ENCODE measurements at regions not wholly inside any gene's neighbourhood (a gene's known extent, or its start where the extent isn't known, plus 50 kb on each side); places are given as distances from the start of the nearest gene placed in this dataset.

DNA sequence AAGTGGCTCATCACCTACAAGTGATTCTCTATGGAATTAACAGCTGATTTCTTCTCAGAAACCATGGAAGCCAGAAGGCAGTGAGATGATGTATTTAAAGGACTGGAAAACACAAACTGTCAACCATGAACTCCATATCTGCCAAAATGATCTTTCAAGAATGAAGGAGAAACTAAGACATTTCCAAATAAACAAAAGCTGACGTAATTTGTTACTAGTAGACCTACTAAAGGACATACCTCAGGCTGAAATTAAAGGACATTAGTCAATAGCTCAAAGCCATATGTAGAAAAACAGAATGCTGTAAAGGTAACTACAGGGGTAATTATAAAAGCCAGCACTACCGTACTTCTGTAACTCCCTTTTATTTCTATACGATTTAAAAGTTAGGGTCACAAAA is 129.4 kb upstream of the TMEM45B start (continued):
- TF ChIP-seq TARDBP (IDR thresholded peaks at IDR 0.05; ENCODE audit: borderline replicate concordance) (no peak), POLR2AphosphoS2 (IDR thresholded peaks at IDR 0.05; ENCODE audit: low read depth, low read length) (no peak), NFYA (IDR thresholded peaks at IDR 0.05; ENCODE audit: borderline replicate concordance, low read depth, low read length) (no peak), STAT3 (IDR thresholded peaks at IDR 0.05; ENCODE audit: low read depth, low read length) (no peak)

DNA sequence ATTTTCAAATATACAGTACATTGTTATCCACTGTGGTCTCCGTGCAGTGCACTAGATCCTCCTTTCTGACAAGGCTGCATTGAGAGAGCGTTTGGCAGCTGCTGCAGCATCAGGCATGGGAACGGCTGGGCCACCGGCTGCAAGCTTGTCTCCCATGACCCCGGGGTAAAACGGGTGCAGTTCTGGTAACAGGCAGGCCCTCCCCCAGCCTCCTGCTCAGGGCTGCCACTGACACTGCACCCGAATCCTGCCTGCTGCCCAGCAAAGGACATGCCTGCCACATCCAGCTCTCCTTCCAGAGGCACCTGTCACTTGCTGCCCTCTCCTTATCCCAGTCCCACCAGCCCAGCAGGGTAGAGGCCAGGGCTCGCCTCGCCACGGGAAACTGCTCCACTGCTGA is 124.5 kb upstream of the TMEM45B start:
- H3K36me3 ChIP-seq (ENCODE audit: control insufficient read depth in 2 of 2, insufficient read depth in 2 of 2, low read length in 1 of 2), result no peaks in the 10 kb centered on the region
- no peak for ATAC-seq
- 37% methylated on average over 10 of the region's 10 CpGs for WGBS (ENCODE audit: insufficient coverage, insufficient replicate concordance, low lambda C conversion rate, missing lambda C conversion rate)
- no peak for DNase-seq (ENCODE audit: low read depth, low spot score)
- ChIA-PET CTCF (no interaction called here), SMC1A (ENCODE audit: uncharacterized antibody, unreplicated experiment) (no interaction called here), POLR2A (no interaction called here), RAD21 (ENCODE audit: unreplicated experiment) (no interaction called here)
- BruUV-seq (replicated peaks), result no TSS peak
- no peaks in the 10 kb centered on the region for H3K9me3 ChIP-seq (replicated peaks; ENCODE audit: control insufficient read depth, insufficient read depth, low read length)
- H3K27ac ChIP-seq (ENCODE audit: control insufficient read depth, insufficient read depth), result no peak overlapping the region
- in situ Hi-C loops (cut with MboI), result no loop called here
- H2AFZ ChIP-seq (ENCODE audit: control insufficient read depth, low read depth, low read length), result no peak overlapping the region
- no peak overlapping the region for H3K4me3 ChIP-seq
- intact Hi-C loops (cut with micrococcal nuclease; ENCODE audit: unreplicated experiment), result loop anchor here (10.0 kb wide), 1 partner anchor 576 kb away; no protein-coding TSS in a partner anchor
- H4K20me1 ChIP-seq (ENCODE audit: control insufficient read depth, insufficient read depth), result no peaks in the 10 kb centered on the region
- no peaks in the 10 kb centered on the region for H3K79me2 ChIP-seq (ENCODE audit: control insufficient read depth, insufficient read depth, low read length)
- no peak overlapping the region for H3K9ac ChIP-seq (ENCODE audit: control insufficient read depth, insufficient read depth, low read length)
- no peak for FAIRE-seq
- 0 out of 2 replicates have a peak, but pooled peaks cover 2% of the 10 kb centered on the region for H3K4me1 ChIP-seq (ENCODE audit: control insufficient read depth, insufficient read depth, low read length)
- no peak overlapping the region for H3K4me2 ChIP-seq (ENCODE audit: control insufficient read depth, insufficient read depth)
- H3K27me3 ChIP-seq (replicated peaks in 1 of 2; ENCODE audit: control insufficient read depth in 2 of 2, insufficient read depth in 2 of 2, low read length in 1 of 2), result no peaks in the 10 kb centered on the region
- TF ChIP-seq ZNF24 (IDR thresholded peaks at IDR 0.05) (no peak), MYC (IDR thresholded peaks at IDR 0.05; ENCODE audit: insufficient read depth, insufficient read length, insufficient replicate concordance, low read length, severe bottlenecking) (no peak), EED (IDR thresholded peaks at IDR 0.05; ENCODE audit: low read depth) (no peak), NFYA (IDR thresholded peaks at IDR 0.05; ENCODE audit: borderline replicate concordance, low read depth, low read length) (no peak), NBN (IDR thresholded peaks at IDR 0.05) (no peak), POLR2AphosphoS2 (IDR thresholded peaks at IDR 0.05; ENCODE audit: low read depth, low read length) (no peak), TCF7 (IDR thresholded peaks at IDR 0.05; ENCODE audit: borderline replicate concordance) (no peak)
- TF ChIP-seq, protein P1, sequence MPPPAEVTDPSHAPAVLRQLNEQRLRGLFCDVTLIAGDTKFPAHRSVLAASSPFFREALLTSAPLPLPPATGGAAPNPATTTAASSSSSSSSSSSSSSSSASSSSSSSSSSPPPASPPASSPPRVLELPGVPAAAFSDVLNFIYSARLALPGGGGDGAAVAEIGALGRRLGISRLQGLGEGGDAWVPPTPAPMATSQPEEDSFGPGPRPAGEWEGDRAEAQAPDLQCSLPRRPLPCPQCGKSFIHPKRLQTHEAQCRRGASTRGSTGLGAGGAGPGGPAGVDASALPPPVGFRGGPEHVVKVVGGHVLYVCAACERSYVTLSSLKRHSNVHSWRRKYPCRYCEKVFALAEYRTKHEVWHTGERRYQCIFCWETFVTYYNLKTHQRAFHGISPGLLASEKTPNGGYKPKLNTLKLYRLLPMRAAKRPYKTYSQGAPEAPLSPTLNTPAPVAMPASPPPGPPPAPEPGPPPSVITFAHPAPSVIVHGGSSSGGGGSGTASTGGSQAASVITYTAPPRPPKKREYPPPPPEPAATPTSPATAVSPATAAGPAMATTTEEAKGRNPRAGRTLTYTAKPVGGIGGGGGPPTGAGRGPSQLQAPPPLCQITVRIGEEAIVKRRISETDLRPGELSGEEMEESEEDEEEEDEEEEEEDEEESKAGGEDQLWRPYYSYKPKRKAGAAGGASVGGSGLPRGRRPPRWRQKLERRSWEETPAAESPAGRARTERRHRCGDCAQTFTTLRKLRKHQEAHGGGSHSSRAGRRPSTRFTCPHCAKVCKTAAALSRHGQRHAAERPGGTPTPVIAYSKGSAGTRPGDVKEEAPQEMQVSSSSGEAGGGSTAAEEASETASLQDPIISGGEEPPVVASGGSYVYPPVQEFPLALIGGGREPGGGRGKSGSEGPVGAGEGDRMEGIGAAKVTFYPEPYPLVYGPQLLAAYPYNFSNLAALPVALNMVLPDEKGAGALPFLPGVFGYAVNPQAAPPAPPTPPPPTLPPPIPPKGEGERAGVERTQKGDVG (CRISPR knock-in tag; IDR thresholded peaks at IDR 0.05), result no peak
- TF ChIP-seq, protein P2, sequence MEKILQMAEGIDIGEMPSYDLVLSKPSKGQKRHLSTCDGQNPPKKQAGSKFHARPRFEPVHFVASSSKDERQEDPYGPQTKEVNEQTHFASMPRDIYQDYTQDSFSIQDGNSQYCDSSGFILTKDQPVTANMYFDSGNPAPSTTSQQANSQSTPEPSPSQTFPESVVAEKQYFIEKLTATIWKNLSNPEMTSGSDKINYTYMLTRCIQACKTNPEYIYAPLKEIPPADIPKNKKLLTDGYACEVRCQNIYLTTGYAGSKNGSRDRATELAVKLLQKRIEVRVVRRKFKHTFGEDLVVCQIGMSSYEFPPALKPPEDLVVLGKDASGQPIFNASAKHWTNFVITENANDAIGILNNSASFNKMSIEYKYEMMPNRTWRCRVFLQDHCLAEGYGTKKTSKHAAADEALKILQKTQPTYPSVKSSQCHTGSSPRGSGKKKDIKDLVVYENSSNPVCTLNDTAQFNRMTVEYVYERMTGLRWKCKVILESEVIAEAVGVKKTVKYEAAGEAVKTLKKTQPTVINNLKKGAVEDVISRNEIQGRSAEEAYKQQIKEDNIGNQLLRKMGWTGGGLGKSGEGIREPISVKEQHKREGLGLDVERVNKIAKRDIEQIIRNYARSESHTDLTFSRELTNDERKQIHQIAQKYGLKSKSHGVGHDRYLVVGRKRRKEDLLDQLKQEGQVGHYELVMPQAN (conservative IDR thresholded peaks at IDR 0.05), result no peak
- TF ChIP-seq, protein P3, sequence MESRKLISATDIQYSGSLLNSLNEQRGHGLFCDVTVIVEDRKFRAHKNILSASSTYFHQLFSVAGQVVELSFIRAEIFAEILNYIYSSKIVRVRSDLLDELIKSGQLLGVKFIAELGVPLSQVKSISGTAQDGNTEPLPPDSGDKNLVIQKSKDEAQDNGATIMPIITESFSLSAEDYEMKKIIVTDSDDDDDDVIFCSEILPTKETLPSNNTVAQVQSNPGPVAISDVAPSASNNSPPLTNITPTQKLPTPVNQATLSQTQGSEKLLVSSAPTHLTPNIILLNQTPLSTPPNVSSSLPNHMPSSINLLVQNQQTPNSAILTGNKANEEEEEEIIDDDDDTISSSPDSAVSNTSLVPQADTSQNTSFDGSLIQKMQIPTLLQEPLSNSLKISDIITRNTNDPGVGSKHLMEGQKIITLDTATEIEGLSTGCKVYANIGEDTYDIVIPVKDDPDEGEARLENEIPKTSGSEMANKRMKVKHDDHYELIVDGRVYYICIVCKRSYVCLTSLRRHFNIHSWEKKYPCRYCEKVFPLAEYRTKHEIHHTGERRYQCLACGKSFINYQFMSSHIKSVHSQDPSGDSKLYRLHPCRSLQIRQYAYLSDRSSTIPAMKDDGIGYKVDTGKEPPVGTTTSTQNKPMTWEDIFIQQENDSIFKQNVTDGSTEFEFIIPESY (IDR thresholded peaks at IDR 0.05), result no peak
- TF ChIP-seq, protein P4, sequence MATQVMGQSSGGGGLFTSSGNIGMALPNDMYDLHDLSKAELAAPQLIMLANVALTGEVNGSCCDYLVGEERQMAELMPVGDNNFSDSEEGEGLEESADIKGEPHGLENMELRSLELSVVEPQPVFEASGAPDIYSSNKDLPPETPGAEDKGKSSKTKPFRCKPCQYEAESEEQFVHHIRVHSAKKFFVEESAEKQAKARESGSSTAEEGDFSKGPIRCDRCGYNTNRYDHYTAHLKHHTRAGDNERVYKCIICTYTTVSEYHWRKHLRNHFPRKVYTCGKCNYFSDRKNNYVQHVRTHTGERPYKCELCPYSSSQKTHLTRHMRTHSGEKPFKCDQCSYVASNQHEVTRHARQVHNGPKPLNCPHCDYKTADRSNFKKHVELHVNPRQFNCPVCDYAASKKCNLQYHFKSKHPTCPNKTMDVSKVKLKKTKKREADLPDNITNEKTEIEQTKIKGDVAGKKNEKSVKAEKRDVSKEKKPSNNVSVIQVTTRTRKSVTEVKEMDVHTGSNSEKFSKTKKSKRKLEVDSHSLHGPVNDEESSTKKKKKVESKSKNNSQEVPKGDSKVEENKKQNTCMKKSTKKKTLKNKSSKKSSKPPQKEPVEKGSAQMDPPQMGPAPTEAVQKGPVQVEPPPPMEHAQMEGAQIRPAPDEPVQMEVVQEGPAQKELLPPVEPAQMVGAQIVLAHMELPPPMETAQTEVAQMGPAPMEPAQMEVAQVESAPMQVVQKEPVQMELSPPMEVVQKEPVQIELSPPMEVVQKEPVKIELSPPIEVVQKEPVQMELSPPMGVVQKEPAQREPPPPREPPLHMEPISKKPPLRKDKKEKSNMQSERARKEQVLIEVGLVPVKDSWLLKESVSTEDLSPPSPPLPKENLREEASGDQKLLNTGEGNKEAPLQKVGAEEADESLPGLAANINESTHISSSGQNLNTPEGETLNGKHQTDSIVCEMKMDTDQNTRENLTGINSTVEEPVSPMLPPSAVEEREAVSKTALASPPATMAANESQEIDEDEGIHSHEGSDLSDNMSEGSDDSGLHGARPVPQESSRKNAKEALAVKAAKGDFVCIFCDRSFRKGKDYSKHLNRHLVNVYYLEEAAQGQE (IDR thresholded peaks at IDR 0.05; ENCODE audit: low read depth, low read length), result no peak
